Testis (tissue), 2 donors: ENCODE measurements at regions not wholly inside any gene's neighbourhood (a gene's known extent, or its start where the extent isn't known, plus 50 kb on each side); places are given as distances from the start of the nearest gene placed in this dataset.

Source experiments
- DNase-seq: peaks from one replicate; pipeline ENCODE4 v3.0.0-alpha.2; 2019
- H3K27ac ChIP-seq, 2 donors: fragments of 200-600 bp; sonication (generic); one replicate each; pipeline ENCODE4 v1.5.1; 2019
- H3K27me3 ChIP-seq: fragments of 200-600 bp; sonication (generic); one replicate; pipeline ENCODE4 v1.5.1; 2019
- H3K36me3 ChIP-seq: fragments of 200-600 bp; sonication (generic); one replicate; pipeline ENCODE4 v1.5.1; 2017; ENCODE audit warnings: low read depth; ENCODE audit errors: missing control alignments
- H3K4me1 ChIP-seq: fragments of 200-600 bp; sonication (generic); one replicate; pipeline ENCODE4 v1.5.1; 2019
- H3K4me3 ChIP-seq, 2 donors: fragments of 200-600 bp; sonication (generic); one replicate each; pipeline ENCODE4 v1.5.1; 2017 to 2019
- H3K9me3 ChIP-seq: fragments of 200-600 bp; sonication (generic); one replicate; pipeline ENCODE4 v1.5.1; 2017
- POLR2A ChIP-seq: fragments of 450-650 bp; IDR thresholded peaks from one replicate; pipeline ENCODE4 v1.6.1; 2017; ENCODE audit warnings: antibody characterized with exemption, mild to moderate bottlenecking, moderate library complexity
- WGBS, 2 donors: methylation state at CpG; one replicate each; pipeline ENCODE4 v1.1.5; 2018; 5-methylcytosine and 5-hydroxymethylcytosine counted together
- intact Hi-C: fragments of 100-400 bp; cut with DNase I; formaldehyde crosslinking; loops from one replicate; pipeline ENCODE4 v1.15.1; 2023; ENCODE audit warnings: low total_unique reads
- TF ChIP-seq, protein P1 (sequence below), 3 experiments: fragments of 450-650 bp in 2 of 3; fragments of 200-600 bp in 1 of 3; sonication (generic) in 1 of 3; IDR thresholded peaks; one replicate each; pipeline ENCODE4 v1.5.1; 2016 to 2019; ENCODE audit warnings: antibody characterized with exemption in 3 of 3, mild to moderate bottlenecking in 2 of 3, moderate library complexity in 1 of 3

GRCh38 chr20:11217326-11218172, 543.8 kb upstream of the JAG1 start:
- no peak for DNase-seq
- no peak overlapping the region for H3K27ac ChIP-seq
- H3K9me3 ChIP-seq: no peaks in the 10 kb centered on the region
- TF ChIP-seq, protein P1, sequence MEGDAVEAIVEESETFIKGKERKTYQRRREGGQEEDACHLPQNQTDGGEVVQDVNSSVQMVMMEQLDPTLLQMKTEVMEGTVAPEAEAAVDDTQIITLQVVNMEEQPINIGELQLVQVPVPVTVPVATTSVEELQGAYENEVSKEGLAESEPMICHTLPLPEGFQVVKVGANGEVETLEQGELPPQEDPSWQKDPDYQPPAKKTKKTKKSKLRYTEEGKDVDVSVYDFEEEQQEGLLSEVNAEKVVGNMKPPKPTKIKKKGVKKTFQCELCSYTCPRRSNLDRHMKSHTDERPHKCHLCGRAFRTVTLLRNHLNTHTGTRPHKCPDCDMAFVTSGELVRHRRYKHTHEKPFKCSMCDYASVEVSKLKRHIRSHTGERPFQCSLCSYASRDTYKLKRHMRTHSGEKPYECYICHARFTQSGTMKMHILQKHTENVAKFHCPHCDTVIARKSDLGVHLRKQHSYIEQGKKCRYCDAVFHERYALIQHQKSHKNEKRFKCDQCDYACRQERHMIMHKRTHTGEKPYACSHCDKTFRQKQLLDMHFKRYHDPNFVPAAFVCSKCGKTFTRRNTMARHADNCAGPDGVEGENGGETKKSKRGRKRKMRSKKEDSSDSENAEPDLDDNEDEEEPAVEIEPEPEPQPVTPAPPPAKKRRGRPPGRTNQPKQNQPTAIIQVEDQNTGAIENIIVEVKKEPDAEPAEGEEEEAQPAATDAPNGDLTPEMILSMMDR (IDR thresholded peaks at IDR 0.05): no peak
- no peak for TF ChIP-seq POLR2A
- 58 to 63% methylated on average over 6 of the region's 6 CpGs for WGBS, 2 donors
- H3K27me3 ChIP-seq: no peaks in the 10 kb centered on the region
- no peak overlapping the region for H3K4me3 ChIP-seq
- intact Hi-C loops: no loop called here
- H3K4me1 ChIP-seq: peaks cover 19% of the 10 kb centered on the region
- no peaks in the 10 kb centered on the region for H3K36me3 ChIP-seq

DNA sequence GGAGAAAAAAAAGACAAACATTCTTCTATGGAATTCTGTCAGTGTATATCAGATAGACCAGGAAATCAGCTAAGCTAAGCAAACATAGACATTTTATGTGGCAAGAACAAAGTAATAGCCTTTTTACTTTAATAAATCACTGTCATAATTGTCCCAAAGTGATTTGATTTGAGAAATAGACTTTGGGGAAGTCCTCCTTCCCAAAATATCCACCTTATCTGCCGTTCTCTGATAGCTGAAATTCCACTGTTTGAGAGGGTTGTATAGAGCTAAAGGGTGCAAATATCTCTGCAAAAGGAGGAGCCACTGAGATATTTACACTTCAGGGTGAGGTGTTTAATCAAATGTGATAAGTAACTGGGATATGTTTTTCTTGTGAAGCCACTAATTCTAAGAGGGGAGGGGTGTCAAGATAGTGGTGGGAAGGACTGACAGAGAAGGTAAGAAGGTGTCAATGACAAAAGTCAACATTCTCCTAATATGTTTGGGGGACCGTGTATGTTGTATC, 544.4 kb upstream of the JAG1 start:
- intact Hi-C loops: no loop called here
- no peak overlapping the region for H3K4me3 ChIP-seq
- 52 to 53% methylated on average over 2 of the region's 2 CpGs for WGBS, 2 donors
- H3K36me3 ChIP-seq: no peaks in the 10 kb centered on the region
- TF ChIP-seq, protein P1 (IDR thresholded peaks at IDR 0.05): no peak
- TF ChIP-seq POLR2A: no peak
- no peaks in the 10 kb centered on the region for H3K9me3 ChIP-seq
- H3K27ac ChIP-seq: no peak overlapping the region
- peaks cover 19% of the 10 kb centered on the region for H3K4me1 ChIP-seq
- no peak for DNase-seq
- no peaks in the 10 kb centered on the region for H3K27me3 ChIP-seq

DNA sequence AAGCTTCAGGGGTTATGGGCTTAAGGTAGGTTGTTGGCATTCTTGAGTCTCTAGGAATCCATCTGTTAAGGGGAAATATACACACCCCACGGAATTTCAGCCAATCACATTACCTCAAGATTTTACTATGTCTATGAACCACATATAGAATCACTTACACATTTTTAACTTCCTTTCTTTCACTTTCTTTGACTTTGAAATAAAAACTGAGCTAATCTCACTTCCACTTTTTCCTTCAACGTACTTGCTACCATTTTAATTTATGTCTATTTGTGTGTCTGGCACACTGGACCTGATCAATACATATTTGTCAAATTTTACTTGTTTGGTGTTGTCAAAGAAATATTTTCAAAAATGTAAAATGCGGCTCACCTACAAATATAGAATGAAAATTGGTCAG, 545.4 kb upstream of the JAG1 start:
- no peaks in the 10 kb centered on the region for H3K9me3 ChIP-seq
- no peak overlapping the region for H3K27ac ChIP-seq
- WGBS, 2 donors: 91 to 92% methylated on average over 3 of the region's 3 CpGs
- no peak for DNase-seq
- peaks cover 19% of the 10 kb centered on the region for H3K4me1 ChIP-seq
- TF ChIP-seq POLR2A: no peak
- TF ChIP-seq, protein P1 (IDR thresholded peaks at IDR 0.05): no peak
- intact Hi-C loops: no loop called here
- no peaks in the 10 kb centered on the region for H3K36me3 ChIP-seq
- no peaks in the 10 kb centered on the region for H3K27me3 ChIP-seq
- no peak overlapping the region for H3K4me3 ChIP-seq

- Histone ChIP-seq H3K9me3 (no peaks in the 10 kb centered on the region), H3K36me3 (no peaks in the 10 kb centered on the region), H3K27ac (peak overlapping the region; percentile 33 to 39), H3K27me3 (no peaks in the 10 kb centered on the region), H3K4me1 (peaks cover 19% of the 10 kb centered on the region), H3K4me3 (no peak overlapping the region)
- peak; percentile 37 for DNase-seq
- no peak for TF ChIP-seq POLR2A
- TF ChIP-seq, protein P1 (IDR thresholded peaks at IDR 0.05): no peak
- 21 to 57% methylated on average over 2 of the region's 2 CpGs for WGBS, 2 donors
- intact Hi-C loops: no loop called here
These were observed 547.2 kb upstream of the JAG1 start for GRCh38 chr20:11221046-11221445.
